HG03066 (cell line): ENCODE measurements at regions not wholly inside any gene's neighbourhood (a gene's known extent, or its start where the extent isn't known, plus 50 kb on each side); places are given as distances from the start of the nearest gene placed in this dataset.

Experiments
- ATAC-seq: cut with Tn5 transposase; IDR thresholded peaks from one replicate; pipeline ENCODE4 v1.9.1; 2021; ENCODE audit warnings: low read depth; ENCODE audit not compliant: unreplicated experiment

DNA sequence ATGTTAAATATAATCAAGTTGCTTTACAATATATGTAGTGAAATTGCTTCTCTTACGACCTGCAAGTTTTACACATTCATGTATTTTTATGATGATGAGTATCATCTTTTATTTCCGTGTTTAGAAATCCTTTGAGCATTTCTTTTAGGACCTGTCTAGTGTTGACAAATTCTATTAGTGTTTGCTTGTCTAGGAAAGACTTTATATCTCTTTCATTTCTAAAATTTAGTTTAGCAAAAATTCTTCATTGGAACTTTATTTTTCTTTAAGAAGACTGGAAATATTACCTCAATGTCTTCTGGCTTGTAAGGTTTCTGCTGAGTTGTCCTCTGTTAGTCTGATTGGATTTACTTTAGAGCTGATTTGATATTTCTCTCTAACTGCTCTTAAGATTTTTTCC, 920.9 kb upstream of the CTNND2 start:
- no peak for ATAC-seq

DNA sequence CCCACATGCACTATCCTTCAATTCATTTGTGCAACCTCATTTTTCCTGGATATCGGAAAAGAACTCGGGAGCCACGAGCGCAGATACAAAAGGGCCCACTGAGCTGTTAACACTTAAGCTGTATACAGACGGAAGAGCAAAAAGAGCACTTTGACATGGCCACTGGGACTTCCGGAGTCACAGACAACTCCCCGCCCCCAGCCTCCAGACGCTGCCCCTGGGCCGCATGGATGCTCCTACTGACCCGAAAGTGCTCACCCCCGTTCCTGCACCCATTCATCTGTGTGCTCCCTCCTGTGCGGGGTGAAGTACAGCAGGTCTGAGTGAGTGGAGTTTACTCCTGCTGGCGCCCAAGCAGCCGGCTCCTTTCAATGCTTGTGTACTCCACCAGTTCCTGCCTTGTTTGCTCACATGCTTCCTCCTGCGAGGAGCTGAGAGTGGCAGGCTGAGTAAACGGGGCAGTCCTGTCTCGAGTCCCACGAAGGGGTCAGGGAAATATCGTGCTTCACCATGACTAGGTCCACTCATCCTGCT, 901.0 kb upstream of the CTNND2 start:
- ATAC-seq: no peak

DNA sequence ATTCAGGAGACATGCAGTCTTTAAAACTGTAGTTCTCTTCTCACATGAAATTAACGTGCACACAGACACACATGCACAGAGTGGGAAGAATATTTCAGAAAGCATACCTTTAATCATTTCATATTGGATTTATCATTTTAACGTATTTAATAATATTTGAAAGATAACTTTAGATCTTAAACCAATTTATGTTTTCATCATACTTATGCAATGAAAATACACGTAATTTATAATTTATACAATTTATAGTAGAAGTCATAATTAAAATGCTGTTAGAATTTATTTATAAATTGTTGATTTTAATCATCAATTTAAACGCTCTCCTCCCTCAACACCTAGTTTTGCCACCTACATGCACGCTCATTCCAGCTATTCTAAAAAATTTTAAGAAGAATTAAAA, 894.9 kb upstream of the CTNND2 start:
- ATAC-seq: no peak

DNA sequence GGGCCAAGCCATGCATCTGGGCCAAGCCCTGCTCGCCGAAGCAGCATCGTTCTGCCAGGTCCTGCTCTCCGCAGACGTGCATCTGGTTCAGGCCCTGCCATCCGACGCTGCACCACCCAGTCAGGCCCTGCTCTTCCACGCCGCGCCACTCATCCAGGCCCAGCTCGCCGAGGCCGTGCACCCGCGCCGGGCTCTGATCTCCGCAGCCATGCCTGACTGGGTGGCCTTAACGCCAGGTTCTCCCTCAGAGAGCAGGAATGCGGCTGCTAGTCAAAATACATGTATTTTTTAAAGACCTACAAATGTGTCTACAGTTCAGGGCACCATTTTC, 891.1 kb upstream of the CTNND2 start:
- ATAC-seq: no peak

DNA sequence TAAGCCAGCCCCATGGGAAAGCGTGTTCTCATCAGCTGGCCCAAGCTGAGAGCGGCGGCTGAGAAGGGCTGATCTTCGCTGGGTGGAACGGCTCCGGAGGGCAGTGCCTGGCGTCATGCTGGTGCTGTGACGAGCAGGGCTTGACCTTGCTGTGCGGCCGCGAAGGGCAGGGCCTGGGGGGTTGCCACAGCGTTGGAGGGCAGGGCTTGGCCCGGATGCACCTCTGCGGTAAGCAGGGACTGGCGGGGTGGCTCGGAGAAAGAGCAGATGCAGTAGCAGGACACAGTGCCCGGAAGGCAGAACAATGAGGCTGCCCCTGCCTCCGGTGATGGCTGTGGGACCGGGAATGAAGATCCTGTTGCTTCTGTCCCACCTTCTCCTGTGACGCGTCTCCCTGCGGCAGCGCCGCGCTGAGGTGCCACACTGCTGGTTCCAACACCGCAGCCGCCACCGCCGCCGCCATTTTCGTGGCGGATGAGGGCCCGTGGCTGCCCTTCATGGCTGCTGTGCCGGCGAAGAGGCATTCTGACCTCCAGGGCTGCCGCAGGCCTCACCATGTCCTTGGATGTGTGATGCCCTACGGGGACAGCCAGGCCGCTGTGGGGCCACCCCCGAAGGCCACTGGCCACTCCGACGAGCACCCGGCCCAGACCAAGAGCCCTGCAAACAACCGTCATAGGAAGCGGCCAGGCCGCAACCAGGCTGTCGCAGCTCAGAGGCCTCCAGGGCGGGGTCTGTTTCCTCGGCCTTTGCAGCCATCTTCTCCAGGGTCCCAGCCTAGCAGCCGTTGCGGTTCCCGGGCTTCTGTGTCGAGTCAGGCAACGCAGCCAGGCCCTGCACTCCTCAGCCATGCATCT, 890.5 kb upstream of the CTNND2 start:
- no peak for ATAC-seq

DNA sequence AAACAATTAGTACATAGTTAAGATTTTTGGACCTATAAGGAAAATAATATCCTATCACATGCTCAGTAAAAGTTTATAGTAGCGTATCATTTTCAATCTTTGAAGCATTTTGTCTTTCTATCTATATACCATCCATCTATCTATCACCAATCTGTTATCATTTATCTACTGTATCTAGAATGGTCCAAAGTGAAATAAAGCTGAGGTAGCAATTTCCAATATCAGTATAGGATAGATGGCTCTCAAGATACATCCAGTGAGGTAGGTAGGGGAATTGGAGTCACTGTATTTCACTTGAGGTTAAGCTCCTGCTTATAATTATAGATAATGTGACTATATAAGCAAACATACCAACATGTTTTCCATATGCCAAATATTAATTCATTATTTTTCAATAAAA, 889.1 kb upstream of the CTNND2 start:
- ATAC-seq: no peak

DNA sequence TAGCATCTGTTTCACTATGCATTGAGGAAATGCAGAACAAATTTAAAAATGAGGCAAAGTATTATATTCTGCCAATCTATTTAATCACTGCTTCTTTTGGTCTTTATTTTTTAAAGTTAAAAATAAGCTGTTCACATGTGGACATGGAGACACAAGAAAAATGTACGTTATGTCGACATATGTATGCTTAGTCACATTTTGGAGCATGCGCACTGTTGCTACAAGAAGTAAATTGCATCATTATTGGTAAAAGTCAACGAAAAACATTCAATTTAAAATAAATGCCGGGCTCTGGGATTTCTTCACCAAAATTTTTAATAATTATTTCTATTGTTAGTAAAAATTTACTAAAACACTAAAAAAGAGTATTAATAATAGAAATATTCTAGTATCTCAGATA, 876.3 kb upstream of the CTNND2 start:
- no peak for ATAC-seq

DNA sequence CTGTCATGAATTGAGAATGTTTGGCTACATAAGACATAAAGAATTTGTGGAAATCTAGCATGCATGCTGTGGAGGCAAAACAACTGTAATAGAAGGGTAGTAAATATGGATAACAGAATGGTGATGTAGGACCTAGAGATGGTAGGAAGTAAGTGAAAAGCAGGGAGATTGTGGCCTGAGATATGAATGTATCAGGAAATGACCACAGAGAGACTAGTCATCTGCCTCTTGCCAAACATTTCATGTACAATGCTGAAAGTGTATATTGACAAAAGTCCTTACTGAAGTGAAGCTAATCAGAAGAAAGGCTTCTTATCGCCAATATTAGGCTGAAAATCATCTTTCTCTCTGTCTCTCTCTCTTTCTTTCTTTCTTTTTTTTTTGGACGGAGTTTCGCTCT, 873.1 kb upstream of the CTNND2 start:
- no peak for ATAC-seq

DNA sequence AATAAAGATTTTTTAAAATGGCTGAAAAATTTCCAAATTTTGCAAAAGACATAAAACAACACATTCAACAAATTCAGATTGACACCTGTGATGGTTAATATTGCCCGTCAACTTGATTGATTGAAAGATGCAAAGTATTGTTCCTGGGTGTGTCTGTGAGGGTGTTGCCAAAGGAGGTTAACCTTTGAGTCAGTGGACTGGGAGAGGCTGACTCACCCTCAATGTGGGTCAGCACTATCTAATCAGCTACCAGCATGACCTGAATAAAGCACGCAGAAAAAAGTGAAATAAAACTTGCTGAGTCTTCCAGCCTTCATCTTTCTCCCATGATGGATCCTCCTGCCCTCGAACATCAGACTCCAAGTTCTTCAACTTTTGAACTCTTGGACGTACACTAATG, 868.0 kb upstream of the CTNND2 start:
- ATAC-seq: no peak

DNA sequence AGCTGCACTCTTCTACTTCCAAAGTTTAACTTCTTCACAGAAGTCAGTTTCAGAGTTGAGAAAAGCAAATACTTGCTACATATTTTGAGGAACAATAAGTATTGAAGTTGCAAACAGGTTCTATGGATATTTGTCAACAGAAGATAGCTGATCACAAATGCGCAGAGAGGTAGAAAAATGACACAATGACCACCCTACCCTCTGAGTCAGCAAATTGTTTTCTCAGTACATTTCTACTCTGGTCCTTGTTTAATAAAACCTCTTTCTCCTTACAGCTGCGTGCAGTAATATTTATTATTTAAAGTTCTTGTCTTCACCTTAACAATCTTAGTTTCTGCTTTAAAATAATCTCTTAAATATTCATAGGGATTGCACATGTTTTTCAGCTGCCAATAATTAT, 855.1 kb upstream of the CTNND2 start:
- no peak for ATAC-seq

DNA sequence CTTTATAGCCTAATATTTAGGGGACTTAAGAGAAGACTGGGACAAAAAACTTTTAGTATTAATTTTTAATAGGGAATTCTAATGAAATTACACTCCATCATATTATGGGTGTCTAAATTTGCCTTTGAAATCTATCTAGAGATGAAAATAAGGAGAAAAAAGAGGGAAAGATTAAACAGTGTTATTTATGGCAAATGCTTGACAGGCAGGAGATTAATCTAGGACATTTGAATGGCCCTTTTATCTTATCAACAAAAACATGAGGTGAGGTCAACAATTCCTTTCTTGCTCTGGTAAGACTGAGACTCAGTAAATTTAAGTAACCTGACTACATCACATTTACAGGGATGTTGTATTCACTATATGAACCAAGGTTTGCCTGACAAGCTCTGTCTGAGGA, 852.8 kb upstream of the CTNND2 start:
- no peak for ATAC-seq

DNA sequence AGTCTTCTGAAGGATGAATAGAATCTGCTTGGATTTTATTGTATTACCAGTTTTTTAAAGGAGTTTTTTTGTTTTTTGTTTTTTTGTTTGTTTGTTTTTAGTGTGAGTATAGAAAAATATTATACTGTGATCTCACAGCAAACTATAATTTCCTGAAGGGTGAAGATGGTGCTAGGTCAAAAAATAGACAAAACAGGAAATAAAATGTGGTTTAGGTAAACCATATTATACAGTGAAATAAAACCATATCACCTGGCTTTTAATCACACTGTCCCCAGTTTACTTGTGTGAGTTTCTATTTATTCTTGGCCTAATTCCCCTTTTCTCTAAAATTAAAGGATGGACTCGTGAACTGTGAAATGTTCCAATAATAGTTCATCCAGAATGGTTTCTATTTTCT, 841.3 kb upstream of the CTNND2 start:
- ATAC-seq: no peak

DNA sequence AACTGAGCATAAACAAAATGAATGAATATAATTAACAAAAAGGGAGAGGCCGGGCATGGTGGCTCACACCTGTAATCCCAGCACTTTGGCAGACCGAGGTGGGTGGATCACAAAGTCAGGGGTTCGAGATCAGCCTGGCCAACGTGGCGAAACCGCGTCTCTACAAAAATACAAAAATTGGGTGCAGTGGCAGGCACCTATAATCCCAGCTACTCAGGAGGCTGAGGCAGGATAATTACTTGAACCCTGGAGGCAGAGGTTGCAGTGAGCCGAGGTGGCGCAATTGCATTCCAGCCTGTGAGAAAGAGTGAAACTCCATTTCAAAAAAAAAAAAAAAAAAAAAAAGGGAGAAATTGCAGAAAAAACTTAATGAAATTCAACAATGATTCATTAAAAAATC, 839.3 kb upstream of the CTNND2 start:
- no peak for ATAC-seq

DNA sequence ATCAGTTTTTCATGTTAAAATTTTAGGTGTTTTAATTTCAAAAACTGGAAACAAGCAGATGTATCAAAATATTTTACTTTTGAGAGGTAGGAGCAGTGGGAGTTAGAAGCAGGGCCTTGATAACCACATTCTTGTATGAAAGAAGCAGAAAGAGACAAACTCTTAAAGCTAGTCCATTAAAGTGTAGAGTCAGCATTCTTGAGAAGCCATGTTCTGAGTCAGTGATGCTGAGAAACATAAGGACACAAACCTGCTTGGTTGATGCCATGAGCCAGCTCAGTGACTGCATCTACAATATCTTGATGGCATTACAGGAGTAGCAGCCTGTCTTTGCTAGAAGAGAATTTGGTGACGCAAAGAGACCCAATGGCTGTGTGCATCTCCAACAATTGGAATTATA, 826.1 kb upstream of the CTNND2 start:
- no peak for ATAC-seq

DNA sequence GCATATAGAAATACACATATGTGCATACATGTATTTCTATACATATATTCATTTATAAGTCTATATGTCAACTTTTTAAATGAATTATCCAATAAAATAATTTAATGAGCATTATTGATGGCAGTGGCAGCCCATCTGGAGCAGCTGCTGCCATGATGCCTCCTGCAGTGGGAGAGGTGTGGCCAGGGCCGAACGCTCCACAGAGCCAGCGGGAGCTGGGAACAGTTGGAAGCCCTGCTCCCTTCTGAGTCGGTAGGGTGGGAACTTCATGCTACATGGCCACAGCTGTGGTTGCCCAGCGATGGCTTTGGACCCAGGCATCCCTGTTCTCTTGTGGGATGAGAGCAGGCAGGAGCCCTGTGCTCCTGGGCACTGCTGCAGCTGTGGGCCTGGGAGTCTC, 812.4 kb upstream of the CTNND2 start:
- no peak for ATAC-seq

DNA sequence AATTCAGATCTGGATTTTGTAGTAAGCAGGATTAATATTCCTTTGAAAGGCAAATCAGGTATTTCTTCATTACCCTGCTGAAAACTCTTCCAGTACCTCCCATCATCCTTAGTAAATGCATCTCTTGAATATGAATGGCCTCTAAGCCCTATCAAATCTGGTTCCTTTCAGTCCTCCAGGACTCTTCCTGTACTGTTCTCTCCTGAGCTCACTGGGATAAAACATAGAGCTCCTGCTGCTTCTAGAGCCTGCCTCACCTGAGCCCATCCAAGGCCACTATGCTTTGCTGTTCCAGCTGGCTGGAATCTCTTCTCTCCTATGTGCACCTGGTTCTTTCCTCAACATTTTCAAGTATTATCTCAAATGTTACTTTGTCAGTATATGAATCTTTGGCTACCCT, 803.3 kb upstream of the CTNND2 start:
- no peak for ATAC-seq

DNA sequence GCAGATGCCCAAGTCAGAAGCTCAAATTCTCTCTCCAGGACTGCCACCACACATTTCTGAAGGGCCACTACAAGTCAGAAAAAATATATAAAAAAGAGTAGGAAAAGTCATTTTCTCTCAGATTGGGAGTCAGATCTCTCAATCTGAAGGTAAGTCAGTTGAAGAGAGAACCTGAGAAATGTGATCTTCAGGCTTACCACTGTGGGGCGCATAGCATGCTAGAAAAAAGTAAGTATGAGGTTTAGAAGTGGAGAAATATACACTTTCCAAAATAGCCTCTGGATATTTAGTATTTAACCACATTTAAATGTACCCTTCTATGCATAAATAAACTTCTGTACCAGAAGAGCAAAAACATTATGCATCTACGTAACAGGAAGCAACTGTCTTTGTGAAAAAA, 800.7 kb upstream of the CTNND2 start:
- no peak for ATAC-seq

DNA sequence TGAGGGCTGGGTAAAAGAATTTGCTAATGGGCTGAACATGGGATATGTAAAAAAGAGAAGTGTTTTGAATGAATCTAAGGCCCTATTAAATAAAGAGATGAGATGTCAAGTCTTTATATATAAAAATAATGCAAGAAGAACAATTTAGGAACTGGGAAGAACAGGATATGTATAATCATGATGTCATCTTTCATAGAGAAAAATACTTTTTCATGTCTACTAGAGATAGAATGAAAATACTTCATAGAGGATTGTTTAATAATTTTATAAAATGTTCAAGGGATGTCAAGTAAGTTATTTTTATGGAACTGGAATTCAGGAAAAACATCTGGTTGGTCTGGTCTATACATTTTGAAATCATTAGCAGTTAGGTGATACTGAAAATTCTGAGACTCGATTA, 799.0 kb upstream of the CTNND2 start:
- ATAC-seq: no peak

DNA sequence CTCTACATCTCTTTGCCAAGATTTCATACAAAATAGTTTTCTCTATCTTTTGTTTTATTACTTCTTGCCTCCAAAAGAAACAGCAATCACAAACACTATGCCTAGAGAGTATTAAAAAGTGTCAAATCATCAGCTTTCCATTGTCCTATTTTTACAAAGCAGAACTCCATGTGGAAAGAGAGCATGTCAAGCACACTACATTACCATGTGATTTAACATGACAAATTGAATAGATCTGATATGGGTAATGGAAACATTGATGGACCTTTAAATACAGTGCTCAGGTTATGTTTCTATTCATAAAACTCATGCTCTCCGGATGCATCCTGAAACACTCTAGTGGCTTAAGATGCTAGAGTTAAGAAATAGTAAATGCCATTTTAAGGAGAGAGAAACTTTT, 791.4 kb upstream of the CTNND2 start:
- no peak for ATAC-seq

DNA sequence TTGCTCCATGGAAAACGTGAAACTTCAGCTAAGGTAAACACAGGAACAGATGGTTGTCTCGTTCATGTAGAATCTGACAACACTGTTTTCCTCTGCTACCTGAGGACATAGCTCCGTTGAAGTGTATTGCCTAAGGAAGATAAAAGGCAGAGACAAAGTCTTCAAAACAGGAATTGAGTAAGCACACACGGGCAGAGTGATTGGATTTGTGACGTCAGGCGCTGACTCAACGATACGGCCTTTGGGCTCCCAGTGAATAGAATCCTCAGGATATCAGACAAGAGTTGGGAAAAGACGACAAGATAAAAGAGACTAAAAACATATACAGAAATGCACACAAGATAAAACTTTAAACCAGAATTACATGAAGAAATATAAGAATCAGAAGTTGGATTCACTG, 787.1 kb upstream of the CTNND2 start:
- ATAC-seq: no peak

DNA sequence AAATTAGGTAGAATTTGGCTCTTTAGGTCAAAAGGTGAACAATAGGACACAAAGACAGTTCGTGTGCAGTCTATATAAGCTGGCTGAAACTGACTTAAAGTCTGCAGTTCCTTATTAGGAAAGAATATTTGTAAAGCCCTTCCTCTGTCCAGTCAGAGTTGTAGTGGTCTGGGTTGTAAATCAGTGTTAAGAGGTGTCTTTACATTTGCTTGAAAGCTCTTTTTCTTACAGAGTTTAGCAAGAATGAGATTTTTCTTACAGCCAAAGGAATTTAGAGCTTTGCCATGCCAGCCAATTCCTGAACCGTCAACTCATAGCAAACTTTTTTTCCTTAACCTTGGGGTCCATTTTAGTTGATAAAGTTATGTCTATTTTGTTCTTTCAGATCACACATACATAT, 786.1 kb upstream of the CTNND2 start:
- ATAC-seq: no peak

DNA sequence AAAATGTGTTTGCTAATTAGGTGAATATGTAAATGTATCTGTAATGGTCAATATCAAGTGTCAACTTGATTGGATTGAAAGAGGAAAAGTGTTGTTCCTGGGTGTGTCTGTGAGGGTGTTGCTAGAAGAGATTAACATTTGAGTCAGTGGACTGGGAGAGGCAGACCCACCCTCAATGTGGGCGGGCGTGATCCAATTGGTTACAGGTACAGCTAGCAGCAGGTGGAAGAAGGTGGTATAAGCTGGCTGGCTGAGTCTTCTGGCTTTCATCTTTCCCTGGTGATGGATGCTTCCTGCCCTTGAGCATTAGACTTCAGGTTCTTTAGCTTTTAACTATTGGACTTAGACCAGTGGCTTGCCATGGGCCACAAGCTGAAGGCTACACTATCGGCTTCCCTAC, 779.0 kb upstream of the CTNND2 start:
- ATAC-seq: no peak

DNA sequence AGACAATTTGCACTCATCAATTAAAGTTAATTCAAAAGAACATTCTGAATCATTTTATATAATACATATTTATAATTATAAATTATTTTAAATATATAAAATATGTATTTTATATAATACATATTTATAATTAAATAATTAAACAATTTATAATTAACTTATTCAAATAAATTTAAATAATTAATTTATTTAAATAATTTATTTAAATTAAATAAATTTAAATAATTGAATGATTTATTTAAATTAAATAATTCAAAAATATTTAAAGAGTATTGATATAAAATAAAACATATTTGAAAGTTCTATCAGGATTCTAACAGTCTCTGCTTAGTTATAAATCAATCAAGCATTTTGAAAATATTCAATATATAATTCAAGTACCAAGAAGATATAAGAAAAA, 775.5 kb upstream of the CTNND2 start:
- no peak for ATAC-seq
